HEK293 (cell line): ENCODE measurements at regions not wholly inside any gene's neighbourhood (a gene's known extent, or its start where the extent isn't known, plus 50 kb on each side); places are given as distances from the start of the nearest gene placed in this dataset.

Source experiments
- CTCF ChIA-PET: fragments of 350-600 bp; formaldehyde crosslinking; extraction: SDS; loops from one replicate; lab custom pipeline; 2021; ENCODE audit warnings: antibody characterized with exemption; lab: Yijun Ruan, JAX
- POLR2A ChIA-PET: fragments of 300-600 bp; formaldehyde crosslinking; extraction: SDS; loops from one replicate; lab custom pipeline; 2020; ENCODE audit warnings: antibody characterized with exemption, inconsistent platforms; lab: Yijun Ruan, JAX
- H3K27ac ChIP-seq: fragments of 200-500 bp; sonication (Bioruptor generic); 2 replicates; pipeline ENCODE4 v1.5.1; 2014; ENCODE audit warnings: low read depth, low read length, control low read depth, inconsistent platforms; ENCODE audit errors: extremely low read depth
- H3K36me3 ChIP-seq, 2 experiments: fragments of 200-500 bp in 1 of 2; sonication (Bioruptor generic) in 1 of 2; 1 replicate in 1 of 2; 2 replicates in 1 of 2; pipeline ENCODE4 v1.5.1; 2014 to 2017; ENCODE audit warnings: inconsistent platforms in 2 of 2, low read length in 2 of 2; ENCODE audit not compliant: control insufficient read depth in 2 of 2, insufficient read depth in 1 of 2
- H3K4me1 ChIP-seq: fragments of 200-500 bp; sonication (Bioruptor generic); 2 replicates; pipeline ENCODE4 v1.5.1; 2014; ENCODE audit warnings: mild to moderate bottlenecking, low read length, inconsistent platforms; ENCODE audit not compliant: control insufficient read depth, insufficient read depth
- H3K4me3 ChIP-seq: 2 replicates; pipeline ENCODE4 v1.5.1; 2011; ENCODE audit warnings: low read depth, mild to moderate bottlenecking, control low read depth, low read length, moderate library complexity
- H3K9me3 ChIP-seq: fragments of 200-500 bp; sonication (Bioruptor generic); 2 replicates; pipeline ENCODE4 v1.5.1; 2014; ENCODE audit warnings: low read depth, low read length, inconsistent platforms; ENCODE audit not compliant: control insufficient read depth, insufficient read depth
- BCL11B ChIP-seq: fragments of 450-650 bp; formaldehyde crosslinking; IDR thresholded peaks from 2 replicates; pipeline ENCODE4 v1.5.1; 2016; ENCODE audit warnings: low read depth, missing biosample characterization, missing genetic modification characterization
- EGR2 ChIP-seq: fragments of 450-650 bp; formaldehyde crosslinking; IDR thresholded peaks from 2 replicates; pipeline ENCODE4 v1.5.1; 2016; ENCODE audit warnings: low read depth, missing biosample characterization, missing genetic modification characterization
- IKZF3 ChIP-seq: fragments of 450-650 bp; IDR thresholded peaks from 2 replicates; pipeline ENCODE4 v1.5.0; 2018; ENCODE audit warnings: missing biosample characterization, mild to moderate bottlenecking, missing genetic modification characterization, moderate library complexity
- KLF10 ChIP-seq: fragments of 450-650 bp; IDR thresholded peaks from 2 replicates; pipeline ENCODE4 v1.5.1; 2018; ENCODE audit warnings: missing biosample characterization, mild to moderate bottlenecking, missing genetic modification characterization
- MYNN ChIP-seq: fragments of 450-650 bp; formaldehyde crosslinking; IDR thresholded peaks from 2 replicates; pipeline ENCODE4 v1.5.1; 2016; ENCODE audit warnings: missing biosample characterization, missing genetic modification characterization, borderline replicate concordance
- PBX3 ChIP-seq: sonication (generic); formaldehyde crosslinking; IDR thresholded peaks from 2 replicates; pipeline ENCODE4 v1.8.1; 2022; ENCODE audit warnings: mild to moderate bottlenecking, moderate library complexity, missing genetic modification reagents
- PRDM4 ChIP-seq: fragments of 450-650 bp; formaldehyde crosslinking; IDR thresholded peaks from 2 replicates; pipeline ENCODE4 v1.5.1; 2017; ENCODE audit warnings: missing biosample characterization, missing genetic modification characterization
- SETDB1 ChIP-seq: IDR thresholded peaks from one replicate; pipeline ENCODE4 v1.6.1; 2017; ENCODE audit warnings: mild to moderate bottlenecking, low read length, moderate library complexity, mixed read lengths; ENCODE audit not compliant: insufficient read length
- SP2 ChIP-seq: fragments of 450-650 bp; formaldehyde crosslinking; IDR thresholded peaks from 2 replicates; pipeline ENCODE4 v1.5.1; 2016; ENCODE audit warnings: missing biosample characterization, missing genetic modification characterization
- ZBTB49 ChIP-seq: fragments of 450-650 bp; formaldehyde crosslinking; IDR thresholded peaks from 2 replicates; pipeline ENCODE4 v1.5.1; 2016; ENCODE audit warnings: missing biosample characterization, missing genetic modification characterization, low read depth
- ZBTB8A ChIP-seq: fragments of 450-650 bp; formaldehyde crosslinking; IDR thresholded peaks from 2 replicates; pipeline ENCODE4 v1.5.1; 2016; ENCODE audit warnings: missing biosample characterization, missing genetic modification characterization
- ZFP69B ChIP-seq: fragments of 450-650 bp; formaldehyde crosslinking; IDR thresholded peaks from 2 replicates; pipeline ENCODE4 v1.5.1; 2016; ENCODE audit warnings: missing biosample characterization, missing genetic modification characterization
- ZNF155 ChIP-seq: fragments of 450-650 bp; formaldehyde crosslinking; IDR thresholded peaks from 2 replicates; pipeline ENCODE4 v1.5.1; 2016; ENCODE audit warnings: missing biosample characterization, missing genetic modification characterization
- ZNF23 ChIP-seq: fragments of 450-650 bp; formaldehyde crosslinking; IDR thresholded peaks from 2 replicates; pipeline ENCODE4 v1.5.1; 2016; ENCODE audit warnings: missing biosample characterization, missing genetic modification characterization, borderline replicate concordance
- ZNF302 ChIP-seq: fragments of 450-650 bp; formaldehyde crosslinking; IDR thresholded peaks from 2 replicates; pipeline ENCODE4 v1.5.1; 2016; ENCODE audit warnings: missing biosample characterization, missing genetic modification characterization, low read depth
- ZNF37A ChIP-seq: fragments of 450-650 bp; IDR thresholded peaks from 2 replicates; pipeline ENCODE4 v1.5.1; 2018; ENCODE audit warnings: missing biosample characterization, missing genetic modification characterization
- ZNF404 ChIP-seq: fragments of 450-650 bp; formaldehyde crosslinking; IDR thresholded peaks from 2 replicates; pipeline ENCODE4 v1.5.1; 2017; ENCODE audit warnings: missing biosample characterization, missing genetic modification characterization
- ZNF449 ChIP-seq: fragments of 450-650 bp; formaldehyde crosslinking; IDR thresholded peaks from 2 replicates; pipeline ENCODE4 v1.5.1; 2017; ENCODE audit warnings: missing biosample characterization, mild to moderate bottlenecking, missing genetic modification characterization, moderate library complexity
- ZNF510 ChIP-seq: fragments of 450-650 bp; formaldehyde crosslinking; IDR thresholded peaks from 2 replicates; pipeline ENCODE4 v1.5.1; 2018; ENCODE audit warnings: mild to moderate bottlenecking, missing genetic modification characterization, missing biosample characterization; ENCODE audit not compliant: insufficient replicate concordance
- ZNF530 ChIP-seq: fragments of 450-650 bp; formaldehyde crosslinking; IDR thresholded peaks from 2 replicates; pipeline ENCODE4 v1.5.1; 2016; ENCODE audit warnings: low read depth, missing biosample characterization, missing genetic modification characterization
- ZNF544 ChIP-seq: fragments of 450-650 bp; formaldehyde crosslinking; IDR thresholded peaks from 2 replicates; pipeline ENCODE4 v1.5.0; 2017; ENCODE audit warnings: missing biosample characterization, missing genetic modification characterization
- ZNF560 ChIP-seq: fragments of 450-650 bp; formaldehyde crosslinking; IDR thresholded peaks from 2 replicates; pipeline ENCODE4 v1.5.1; 2017; ENCODE audit warnings: missing biosample characterization, missing genetic modification characterization, borderline replicate concordance
- ZNF660 ChIP-seq: fragments of 450-650 bp; IDR thresholded peaks from 2 replicates; pipeline ENCODE4 v1.5.1; 2018; ENCODE audit warnings: missing biosample characterization, mild to moderate bottlenecking, missing genetic modification characterization
- ZSCAN18 ChIP-seq: fragments of 450-650 bp; formaldehyde crosslinking; IDR thresholded peaks from 2 replicates; pipeline ENCODE4 v1.5.1; 2016; ENCODE audit warnings: missing biosample characterization, missing genetic modification characterization
- ZSCAN4 ChIP-seq: fragments of 450-650 bp; formaldehyde crosslinking; IDR thresholded peaks from 2 replicates; pipeline ENCODE4 v1.5.1; 2017; ENCODE audit warnings: missing biosample characterization, missing genetic modification characterization

- TF ChIP-seq PBX3: no peak
- TF ChIP-seq ZNF404 (tag by site-specific recombination): no peak
- no peak for TF ChIP-seq ZSCAN18 (tag by site-specific recombination)
- TF ChIP-seq ZBTB49: no peak
- TF ChIP-seq, all 188 proteins: peak for 0
Observed at GRCh38 chr6:125365230-125365629, 63.5 kb upstream of the HDDC2 start (continued).

GRCh38 chr6:125367036-125367782 lies 65.4 kb upstream of the HDDC2 start:
- no peaks in the 10 kb centered on the region for H3K9me3 ChIP-seq
- POLR2A ChIA-PET: no interaction called here
- CTCF ChIA-PET: interaction anchor here (0.8 to 1.5 kb wide), 3 partner anchors 11 to 589 kb away, joined by 3 to 5 read pairs (median 5); partner anchors contain the start of gene HINT3
- no peaks in the 10 kb centered on the region for H3K36me3 ChIP-seq
- no peak overlapping the region for H3K4me3 ChIP-seq
- peaks cover 9% of the 10 kb centered on the region for H3K4me1 ChIP-seq
- H3K27ac ChIP-seq: no peak overlapping the region
- TF ChIP-seq ZNF560 (tag by site-specific recombination): 0 out of 2 replicates have a peak, but pooled peaks have one; percentile 37
- TF ChIP-seq SETDB1: no peak
- no peak for TF ChIP-seq ZFP69B (tag by site-specific recombination)
- no peak for TF ChIP-seq MYNN
- no peak for TF ChIP-seq BCL11B (tag by site-specific recombination)
- no peak for TF ChIP-seq SP2 (tag by site-specific recombination)
- no peak for TF ChIP-seq ZNF544 (tag by site-specific recombination)
- no peak for TF ChIP-seq PRDM4 (tag by site-specific recombination)
- no peak for TF ChIP-seq ZSCAN4 (tag by site-specific recombination)
- peak; percentile 82 for TF ChIP-seq ZBTB8A (tag by site-specific recombination)
- TF ChIP-seq IKZF3 (tag by site-specific recombination): no peak
- no peak for TF ChIP-seq ZNF660 (tag by site-specific recombination)
- peak; percentile 67 for TF ChIP-seq ZNF510 (tag by site-specific recombination)
- TF ChIP-seq ZNF155 (tag by site-specific recombination): no peak
- no peak for TF ChIP-seq ZNF302 (tag by site-specific recombination)
- no peak for TF ChIP-seq ZNF404 (tag by site-specific recombination)
- TF ChIP-seq EGR2 (tag by site-specific recombination): no peak
- TF ChIP-seq ZNF449 (tag by site-specific recombination): no peak
- no peak for TF ChIP-seq ZNF23
- peak; percentile 45; the same call in 1 of the 2 replicates for TF ChIP-seq ZNF530 (tag by site-specific recombination)
- no peak for TF ChIP-seq KLF10 (tag by site-specific recombination)
- TF ChIP-seq ZNF37A (tag by site-specific recombination): no peak
